OCI-LY3 (cell line): ENCODE measurements at regions not wholly inside any gene's neighbourhood (a gene's known extent, or its start where the extent isn't known, plus 50 kb on each side); places are given as distances from the start of the nearest gene placed in this dataset.

Experiments
- EZH2phosphoT487 ChIP-seq: fragments of 200-600 bp; shearing (Covaris generic); IDR thresholded peaks from 2 replicates; pipeline ENCODE4 v1.6.1; 2018; ENCODE audit warnings: antibody characterized with exemption, mixed run types, low read depth
- TF ChIP-seq, protein P1 (sequence below): fragments of 200-600, 300-600 bp; sonication (generic); IDR thresholded peaks from 2 replicates; pipeline ENCODE4 v1.5.1; 2014; ENCODE audit warnings: antibody characterized with exemption, low read length, low read depth

- TF ChIP-seq, protein P1, sequence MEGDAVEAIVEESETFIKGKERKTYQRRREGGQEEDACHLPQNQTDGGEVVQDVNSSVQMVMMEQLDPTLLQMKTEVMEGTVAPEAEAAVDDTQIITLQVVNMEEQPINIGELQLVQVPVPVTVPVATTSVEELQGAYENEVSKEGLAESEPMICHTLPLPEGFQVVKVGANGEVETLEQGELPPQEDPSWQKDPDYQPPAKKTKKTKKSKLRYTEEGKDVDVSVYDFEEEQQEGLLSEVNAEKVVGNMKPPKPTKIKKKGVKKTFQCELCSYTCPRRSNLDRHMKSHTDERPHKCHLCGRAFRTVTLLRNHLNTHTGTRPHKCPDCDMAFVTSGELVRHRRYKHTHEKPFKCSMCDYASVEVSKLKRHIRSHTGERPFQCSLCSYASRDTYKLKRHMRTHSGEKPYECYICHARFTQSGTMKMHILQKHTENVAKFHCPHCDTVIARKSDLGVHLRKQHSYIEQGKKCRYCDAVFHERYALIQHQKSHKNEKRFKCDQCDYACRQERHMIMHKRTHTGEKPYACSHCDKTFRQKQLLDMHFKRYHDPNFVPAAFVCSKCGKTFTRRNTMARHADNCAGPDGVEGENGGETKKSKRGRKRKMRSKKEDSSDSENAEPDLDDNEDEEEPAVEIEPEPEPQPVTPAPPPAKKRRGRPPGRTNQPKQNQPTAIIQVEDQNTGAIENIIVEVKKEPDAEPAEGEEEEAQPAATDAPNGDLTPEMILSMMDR = no peak
- TF ChIP-seq EZH2phosphoT487 = no peak
Observed at GRCh38 chr10:47116445-47116844, 183.6 kb upstream of the GDF10 start.
